HG03558 (cell line): ENCODE measurements at regions not wholly inside any gene's neighbourhood (a gene's known extent, or its start where the extent isn't known, plus 50 kb on each side); places are given as distances from the start of the nearest gene placed in this dataset.
"Not testable (repeated sequence)": the region's sequence is repeated elsewhere in the genome, so short reads cannot be mapped to it uniquely, and the experiment has no call there.

Experiments
- ATAC-seq: cut with Tn5 transposase; IDR thresholded peaks from one replicate; pipeline ENCODE4 v1.9.1; 2021; ENCODE audit warnings: moderate number of reproducible peaks; ENCODE audit not compliant: unreplicated experiment; ENCODE audit errors: extremely low read depth

GRCh38 chr11:67940440-67940839 lies 63.5 kb downstream of the UNC93B1 start:
- ATAC-seq = not testable (repeated sequence)

GRCh38 chr11:67938964-67939363 lies 64.9 kb downstream of the UNC93B1 start:
- ATAC-seq = not testable (repeated sequence)

GRCh38 chr11:67938371-67938770 lies 65.5 kb downstream of the UNC93B1 start:
- not testable (repeated sequence) for ATAC-seq

GRCh38 chr11:67923565-67923964 lies 80.3 kb downstream of the UNC93B1 start:
- ATAC-seq = not testable (repeated sequence)

- ATAC-seq = not testable (repeated sequence)
These were observed 83.4 kb downstream of the UNC93B1 start for GRCh38 chr11:67920546-67920945.

GRCh38 chr11:67912184-67912583 lies 91.7 kb downstream of the UNC93B1 start:
- not testable (repeated sequence) for ATAC-seq

GRCh38 chr11:67911211-67911610 lies 92.7 kb downstream of the UNC93B1 start:
- not testable (repeated sequence) for ATAC-seq

- ATAC-seq = not testable (repeated sequence)
These were observed 93.1 kb downstream of the UNC93B1 start for GRCh38 chr11:67910803-67911202.

- ATAC-seq = not testable (repeated sequence)
These were observed 96.9 kb downstream of the UNC93B1 start for GRCh38 chr11:67906969-67907368.

- not testable (repeated sequence) for ATAC-seq
These were observed 104.4 kb downstream of the UNC93B1 start for GRCh38 chr11:67899462-67899861.

- not testable (repeated sequence) for ATAC-seq
These were observed 110.4 kb downstream of the UNC93B1 start for GRCh38 chr11:67893487-67893886.

GRCh38 chr11:67889646-67890045 lies 114.3 kb downstream of the UNC93B1 start:
- ATAC-seq = not testable (repeated sequence)

- ATAC-seq = not testable (repeated sequence)
These were observed 115.8 kb downstream of the UNC93B1 start for GRCh38 chr11:67888056-67888455.

GRCh38 chr11:67886672-67887071 lies 117.2 kb downstream of the UNC93B1 start:
- not testable (repeated sequence) for ATAC-seq

- not testable (repeated sequence) for ATAC-seq
These were observed 117.7 kb downstream of the UNC93B1 start for GRCh38 chr11:67886207-67886606.

GRCh38 chr11:67885574-67885973 lies 118.3 kb downstream of the UNC93B1 start:
- ATAC-seq = not testable (repeated sequence)

GRCh38 chr11:67884761-67885558 lies 118.9 kb downstream of the UNC93B1 start:
- ATAC-seq = not testable (repeated sequence)

- ATAC-seq = not testable (repeated sequence)
These were observed 119.7 kb downstream of the UNC93B1 start for GRCh38 chr11:67884073-67884757.

- not testable (repeated sequence) for ATAC-seq
These were observed 121.6 kb downstream of the UNC93B1 start for GRCh38 chr11:67882304-67882703.

- not testable (repeated sequence) for ATAC-seq
These were observed 122.1 kb downstream of the UNC93B1 start for GRCh38 chr11:67881836-67882235.

- ATAC-seq = not testable (repeated sequence)
These were observed 123.2 kb downstream of the UNC93B1 start for GRCh38 chr11:67880594-67881196.
